ENCODE measurements at regions not wholly inside any gene's neighbourhood (a gene's known extent, or its start where the extent isn't known, plus 50 kb on each side); places are given as distances from the start of the nearest gene placed in this dataset.

GRCh38 chr9:99720455-99721050 is 101.1 kb upstream of the NR4A3 start:
- CTCF ChIA-PET: interaction anchor here (1.2 kb wide), 1 partner anchor 12 kb away, joined by 3 read pairs; no protein-coding TSS in a partner anchor

DNA sequence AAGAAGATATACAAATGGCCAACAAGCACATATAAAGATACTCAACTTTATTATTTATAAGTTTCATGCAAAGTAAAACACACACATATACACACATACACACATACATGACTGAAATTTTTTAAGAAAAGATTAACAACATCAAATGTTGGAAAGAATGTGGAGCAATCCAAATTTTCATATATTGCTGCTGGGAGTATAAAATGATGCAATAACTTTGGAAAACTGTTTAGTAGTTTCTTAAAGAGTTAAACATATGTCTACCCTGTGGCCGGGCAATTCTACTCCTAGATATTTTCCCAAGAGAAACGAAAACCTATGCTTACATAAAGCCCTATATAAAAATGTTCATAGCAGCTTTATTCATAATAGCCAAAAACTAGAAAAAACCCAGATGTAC is 99.8 kb upstream of the NR4A3 start:
- H3K9me3 Mint-ChIP-seq: no peaks in the 10 kb centered on the region
- TF ChIP-seq, protein P1, sequence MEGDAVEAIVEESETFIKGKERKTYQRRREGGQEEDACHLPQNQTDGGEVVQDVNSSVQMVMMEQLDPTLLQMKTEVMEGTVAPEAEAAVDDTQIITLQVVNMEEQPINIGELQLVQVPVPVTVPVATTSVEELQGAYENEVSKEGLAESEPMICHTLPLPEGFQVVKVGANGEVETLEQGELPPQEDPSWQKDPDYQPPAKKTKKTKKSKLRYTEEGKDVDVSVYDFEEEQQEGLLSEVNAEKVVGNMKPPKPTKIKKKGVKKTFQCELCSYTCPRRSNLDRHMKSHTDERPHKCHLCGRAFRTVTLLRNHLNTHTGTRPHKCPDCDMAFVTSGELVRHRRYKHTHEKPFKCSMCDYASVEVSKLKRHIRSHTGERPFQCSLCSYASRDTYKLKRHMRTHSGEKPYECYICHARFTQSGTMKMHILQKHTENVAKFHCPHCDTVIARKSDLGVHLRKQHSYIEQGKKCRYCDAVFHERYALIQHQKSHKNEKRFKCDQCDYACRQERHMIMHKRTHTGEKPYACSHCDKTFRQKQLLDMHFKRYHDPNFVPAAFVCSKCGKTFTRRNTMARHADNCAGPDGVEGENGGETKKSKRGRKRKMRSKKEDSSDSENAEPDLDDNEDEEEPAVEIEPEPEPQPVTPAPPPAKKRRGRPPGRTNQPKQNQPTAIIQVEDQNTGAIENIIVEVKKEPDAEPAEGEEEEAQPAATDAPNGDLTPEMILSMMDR (IDR thresholded peaks at IDR 0.05): no peak
- peaks cover 38% of the 10 kb centered on the region for H3K4me1 Mint-ChIP-seq (ENCODE audit: low read depth)
- no peak overlapping the region for H3K4me3 ChIP-seq (ENCODE audit: low read length)
- H3K27ac Mint-ChIP-seq: no peak overlapping the region
- POLR2A ChIA-PET: interaction anchor here (0.9 kb wide), 1 partner anchor 13 kb away, joined by 3 read pairs; no protein-coding TSS in a partner anchor
- DNase-seq (no peak), ATAC-seq (ENCODE audit: poor library complexity) (no peak)
- no peaks in the 10 kb centered on the region for H3K36me3 Mint-ChIP-seq (ENCODE audit: low read depth)
- H3K9me3 ChIP-seq (ENCODE audit: control insufficient read depth in 1 of 2, insufficient read depth in 1 of 2, low read length in 2 of 2): no peaks in the 10 kb centered on the region
- no peak overlapping the region for H3K27ac ChIP-seq (ENCODE audit: low read depth in 1 of 2, low read length in 2 of 2)
- H3K4me1 ChIP-seq (ENCODE audit: insufficient read depth, low read length): peaks cover 3% of the 10 kb centered on the region
- CTCF ChIA-PET: no interaction called here
- intact Hi-C loops (cut with DNase I, micrococcal nuclease): loop anchor here in 1 of 2 experiments (10.0 kb wide), 1 partner anchor 63 kb away; no protein-coding TSS in a partner anchor
- H3K4me3 Mint-ChIP-seq: no peak overlapping the region
- H3K36me3 ChIP-seq (ENCODE audit: insufficient read depth, low read length): no peaks in the 10 kb centered on the region
- no peaks in the 10 kb centered on the region for H3K27me3 Mint-ChIP-seq
- no peaks in the 10 kb centered on the region for H3K27me3 ChIP-seq (ENCODE audit: control insufficient read depth in 1 of 2, insufficient read depth in 2 of 2, low read length in 2 of 2)

More at GRCh38 chr9:99720455-99721050, 101.1 kb upstream of the NR4A3 start:
- peak overlapping the region; percentile 39 for H3K4me3 ChIP-seq (ENCODE audit: low read length)
- Mint-ChIP-seq H3K9me3 (no peaks in the 10 kb centered on the region), H3K4me1 (ENCODE audit: low read depth) (peaks cover 38% of the 10 kb centered on the region), H3K27ac (peak overlapping the region; percentile 88), H3K36me3 (ENCODE audit: low read depth) (no peaks in the 10 kb centered on the region), H3K4me3 (peak overlapping the region; percentile 86), H3K27me3 (no peaks in the 10 kb centered on the region)
- ATAC-seq (ENCODE audit: poor library complexity): no peak
- intact Hi-C loops (cut with DNase I, micrococcal nuclease): loop anchor here in 1 of 2 experiments (10.0 kb wide), 1 partner anchor 64 kb away; no protein-coding TSS in a partner anchor
- POLR2A ChIA-PET: interaction anchor here (0.6 to 1.4 kb wide), 4 partner anchors 10 to 499 kb away, joined by 3 to 7 read pairs (median 4); partner anchors contain the start of gene ALG2
- TF ChIP-seq, protein P1 (IDR thresholded peaks at IDR 0.05): no peak
- H3K36me3 ChIP-seq (ENCODE audit: insufficient read depth, low read length): no peaks in the 10 kb centered on the region
- no peaks in the 10 kb centered on the region for H3K9me3 ChIP-seq (ENCODE audit: control insufficient read depth in 1 of 2, insufficient read depth in 1 of 2, low read length in 2 of 2)
- no peaks in the 10 kb centered on the region for H3K27me3 ChIP-seq (ENCODE audit: control insufficient read depth in 1 of 2, insufficient read depth in 2 of 2, low read length in 2 of 2)
- peaks cover 3% of the 10 kb centered on the region for H3K4me1 ChIP-seq (ENCODE audit: insufficient read depth, low read length)
- peak in 4 of 14 experiments; percentile 7 to 60 (median 44) for DNase-seq
- peak overlapping the region in 1 of 2 donors; percentile 71 for H3K27ac ChIP-seq (ENCODE audit: low read depth in 1 of 2, low read length in 2 of 2)

GRCh38 chr9:99722877-99723276 is 98.8 kb upstream of the NR4A3 start:
- Histone ChIP-seq H3K4me1 (ENCODE audit: insufficient read depth, low read length) (peaks cover 3% of the 10 kb centered on the region), H3K4me3 (ENCODE audit: low read length) (no peak overlapping the region), H3K27ac (ENCODE audit: low read depth in 1 of 2, low read length in 2 of 2) (no peak overlapping the region), H3K27me3 (ENCODE audit: control insufficient read depth in 1 of 2, insufficient read depth in 2 of 2, low read length in 2 of 2) (no peaks in the 10 kb centered on the region), H3K36me3 (ENCODE audit: insufficient read depth, low read length) (no peaks in the 10 kb centered on the region), H3K9me3 (ENCODE audit: control insufficient read depth in 1 of 2, insufficient read depth in 1 of 2, low read length in 2 of 2) (no peaks in the 10 kb centered on the region)
- Mint-ChIP-seq H3K27ac (no peak overlapping the region), H3K4me1 (ENCODE audit: low read depth) (peaks cover 37% of the 10 kb centered on the region), H3K4me3 (no peak overlapping the region), H3K27me3 (no peaks in the 10 kb centered on the region), H3K9me3 (no peaks in the 10 kb centered on the region), H3K36me3 (ENCODE audit: low read depth) (no peaks in the 10 kb centered on the region)
- ChIA-PET CTCF (no interaction called here), POLR2A (interaction anchor here (0.9 kb wide), 1 partner anchor 12 kb away, joined by 3 read pairs; no protein-coding TSS in a partner anchor)
- ATAC-seq (ENCODE audit: poor library complexity) (no peak), DNase-seq (peak in 1 of 14 experiments; percentile 53)
- intact Hi-C loops (cut with DNase I, micrococcal nuclease): loop anchor here in 1 of 2 experiments (10.0 kb wide), 1 partner anchor 62 kb away; no protein-coding TSS in a partner anchor
- TF ChIP-seq, protein P1 (IDR thresholded peaks at IDR 0.05): no peak

All from CD4-positive, alpha-beta T cell (primary cell).